ENCODE measurements at regions not wholly inside any gene's neighbourhood (a gene's known extent, or its start where the extent isn't known, plus 50 kb on each side); places are given as distances from the start of the nearest gene placed in this dataset.

DNA sequence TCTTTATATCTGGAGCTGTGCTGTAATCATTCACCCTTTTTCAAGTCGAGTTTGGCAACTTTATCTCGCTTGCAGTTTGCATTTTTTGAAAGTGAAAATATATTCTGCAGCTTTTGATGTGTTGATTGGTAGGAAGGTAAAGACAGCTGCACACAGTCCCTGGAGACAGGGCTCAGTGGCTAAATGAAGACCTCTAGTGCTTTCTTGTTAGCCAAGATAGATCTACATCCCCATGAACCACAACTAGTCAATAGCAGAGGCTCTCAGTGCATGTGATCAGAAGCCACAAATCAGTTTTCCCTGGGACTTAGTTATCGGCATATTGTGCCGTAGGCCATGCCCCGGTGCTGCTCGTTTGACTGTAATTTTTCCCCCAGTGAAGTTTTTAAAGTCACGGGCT lies 587.7 kb upstream of the PITX2 start:
- Histone ChIP-seq H3K36me3 (ENCODE audit: control insufficient read depth in 2 of 4, insufficient read depth in 4 of 4, low read length in 3 of 4) (no peaks in the 10 kb centered on the region), H4K91ac (replicated peaks; ENCODE audit: insufficient read length, low read length) (no peak overlapping the region), H2BK20ac (ENCODE audit: low read length) (no peak overlapping the region), H2BK5ac (ENCODE audit: low read depth, low read length) (no peak overlapping the region), H3K79me1 (ENCODE audit: low read depth, low read length) (no peaks in the 10 kb centered on the region), H3K27ac (ENCODE audit: low read depth, low read length) (no peak overlapping the region), H3K23ac (ENCODE audit: insufficient read length) (no peak overlapping the region), H3K4me1 (replicated peaks in 1 of 4; ENCODE audit: control insufficient read depth in 3 of 4, insufficient read depth in 4 of 4, low read length in 3 of 4) (peaks cover 2 to 13% (median 9%) of the 10 kb centered on the region in 4 experiments; a peak in 4 of 7 replicates), H3K4me3 (ENCODE audit: extremely low read depth in 1 of 4, insufficient read depth in 2 of 4, low read depth in 3 of 4, low read length in 4 of 4) (no peak overlapping the region), H3K14ac (ENCODE audit: insufficient read length) (no peak overlapping the region), H2BK12ac (ENCODE audit: low read depth, low read length) (peak overlapping the region; percentile 18; the same call in 1 of the 2 replicates), H4K20me1 (replicated peaks in 1 of 2; ENCODE audit: control insufficient read depth in 1 of 2, insufficient read depth in 2 of 2, low read length in 2 of 2) (no peaks in the 10 kb centered on the region), H3K18ac (ENCODE audit: extremely low read depth, low read length) (no peak overlapping the region), H3K9me3 (ENCODE audit: insufficient read depth in 2 of 2, low read depth in 1 of 2, low read length in 1 of 2) (no peaks in the 10 kb centered on the region), H3K56ac (replicated peaks; ENCODE audit: insufficient read length, low read depth, low read length) (no peak overlapping the region), H3K9ac (replicated peaks in 1 of 4; ENCODE audit: extremely low read depth in 1 of 4, low read depth in 3 of 4, low read length in 3 of 4) (no peak overlapping the region), H3K4me2 (ENCODE audit: insufficient read depth in 1 of 2, low read depth in 2 of 2, low read length in 2 of 2) (no peak overlapping the region), H3K79me2 (ENCODE audit: control insufficient read depth in 1 of 2, insufficient read depth in 2 of 2, low read length in 2 of 2) (no peaks in the 10 kb centered on the region), H2AK5ac (ENCODE audit: low read depth, low read length) (no peak overlapping the region), H2BK15ac (ENCODE audit: low read length) (no peak overlapping the region), H2BK120ac (replicated peaks; ENCODE audit: low read depth, low read length) (no peak overlapping the region), H4K8ac (ENCODE audit: extremely low read depth, insufficient read depth, low read length) (no peak overlapping the region), H3K4ac (replicated peaks; ENCODE audit: insufficient read length, low read depth, low read length) (no peak overlapping the region), H3K23me2 (ENCODE audit: low read depth, low read length) (no peaks in the 10 kb centered on the region), H4K5ac (ENCODE audit: insufficient read length, low read depth, low read length) (no peak overlapping the region), H2AFZ (ENCODE audit: low read length) (0 out of 2 replicates have a peak overlapping the region, but pooled peaks have one; percentile 34), H3K27me3 (replicated peaks in 1 of 4; ENCODE audit: control insufficient read depth in 3 of 4, extremely low read depth in 1 of 4, insufficient read depth in 3 of 4, low read length in 3 of 4) (no peaks in the 10 kb centered on the region)
- DNase-seq (ENCODE audit: low read depth in 1 of 2, low spot score in 2 of 2) (no peak), FAIRE-seq (no peak)
- no peak for TF ChIP-seq POLR2AphosphoS5 (IDR thresholded peaks at IDR 0.05; ENCODE audit: low read depth, low read length)
- no peak for TF ChIP-seq JUN (IDR thresholded peaks at IDR 0.05; ENCODE audit: low read depth, low read length)
- no peak for TF ChIP-seq KDM4A (IDR thresholded peaks at IDR 0.05; ENCODE audit: low read depth, low read length, severe bottlenecking)
- TF ChIP-seq PHF8 (conservative IDR thresholded peaks at IDR 0.05; ENCODE audit: low read depth, low read length) = no peak
- no peak for TF ChIP-seq TAF7 (optimal IDR thresholded peaks at IDR 0.05; ENCODE audit: borderline replicate concordance, low read depth, low read length)
- TF ChIP-seq, protein P1, sequence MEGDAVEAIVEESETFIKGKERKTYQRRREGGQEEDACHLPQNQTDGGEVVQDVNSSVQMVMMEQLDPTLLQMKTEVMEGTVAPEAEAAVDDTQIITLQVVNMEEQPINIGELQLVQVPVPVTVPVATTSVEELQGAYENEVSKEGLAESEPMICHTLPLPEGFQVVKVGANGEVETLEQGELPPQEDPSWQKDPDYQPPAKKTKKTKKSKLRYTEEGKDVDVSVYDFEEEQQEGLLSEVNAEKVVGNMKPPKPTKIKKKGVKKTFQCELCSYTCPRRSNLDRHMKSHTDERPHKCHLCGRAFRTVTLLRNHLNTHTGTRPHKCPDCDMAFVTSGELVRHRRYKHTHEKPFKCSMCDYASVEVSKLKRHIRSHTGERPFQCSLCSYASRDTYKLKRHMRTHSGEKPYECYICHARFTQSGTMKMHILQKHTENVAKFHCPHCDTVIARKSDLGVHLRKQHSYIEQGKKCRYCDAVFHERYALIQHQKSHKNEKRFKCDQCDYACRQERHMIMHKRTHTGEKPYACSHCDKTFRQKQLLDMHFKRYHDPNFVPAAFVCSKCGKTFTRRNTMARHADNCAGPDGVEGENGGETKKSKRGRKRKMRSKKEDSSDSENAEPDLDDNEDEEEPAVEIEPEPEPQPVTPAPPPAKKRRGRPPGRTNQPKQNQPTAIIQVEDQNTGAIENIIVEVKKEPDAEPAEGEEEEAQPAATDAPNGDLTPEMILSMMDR (IDR thresholded peaks at IDR 0.05; ENCODE audit: control extremely low read depth in 1 of 3, insufficient read depth in 1 of 3, low read depth in 1 of 3, low read length in 3 of 3) = no peak
- no peak for TF ChIP-seq FOSL1 (IDR thresholded peaks at IDR 0.05; ENCODE audit: insufficient read depth, low read depth, low read length)
- no peak for TF ChIP-seq SIX5 (IDR thresholded peaks at IDR 0.05; ENCODE audit: low read depth, low read length)
- TF ChIP-seq CTBP2 (IDR thresholded peaks at IDR 0.05; ENCODE audit: borderline replicate concordance, insufficient read depth, insufficient read length, low read length) = no peak
- no peak for TF ChIP-seq RXRA (IDR thresholded peaks at IDR 0.05; ENCODE audit: insufficient read depth, low read depth, low read length)
- no peak for TF ChIP-seq KDM1A (IDR thresholded peaks at IDR 0.05; ENCODE audit: borderline replicate concordance, low read length)
- ChIA-PET POLR2A (ENCODE audit: partially characterized antibody) (no interaction called here), CTCF (ENCODE audit: partially characterized antibody) (interaction anchor here (1.3 kb wide), 1 partner anchor 72 kb away, joined by 3 read pairs; no protein-coding TSS in a partner anchor)
- WGBS, 2 experiments (ENCODE audit: extremely low coverage in 1 of 2, insufficient coverage in 1 of 2, insufficient read length in 1 of 2, insufficient replicate concordance in 2 of 2, low coverage in 1 of 2, low lambda C conversion rate in 2 of 2, missing lambda C conversion rate in 1 of 2) = 81% methylated on average over 7 of the region's 7 CpGs; no CpG with 5 or more reads in 1 of the 2 experiments
